Endothelial cell of umbilical vein (primary cell): ENCODE measurements at regions not wholly inside any gene's neighbourhood (a gene's known extent, or its start where the extent isn't known, plus 50 kb on each side); places are given as distances from the start of the nearest gene placed in this dataset.

ENCODE experiments used
- EZH2 ChIP-seq: IDR thresholded peaks from 2 replicates; pipeline ENCODE4 v1.6.1; 2012; ENCODE audit warnings: borderline replicate concordance, low read depth, mild to moderate bottlenecking, moderate library complexity, low read length, inconsistent platforms; ENCODE audit not compliant: severe bottlenecking
- MYC ChIP-seq: IDR thresholded peaks from one replicate; pipeline ENCODE4 v1.6.1; 2011; ENCODE audit warnings: mild to moderate bottlenecking, low read depth, low read length
- POLR2A ChIP-seq: IDR thresholded peaks from 2 replicates; pipeline ENCODE4 v1.6.1; 2012; ENCODE audit warnings: low read depth, mild to moderate bottlenecking, control low read depth, low read length
- POLR2AphosphoS5 ChIP-seq: IDR thresholded peaks from 2 replicates; pipeline ENCODE4 v1.6.1; 2012; ENCODE audit warnings: low read depth, mild to moderate bottlenecking, control low read depth, low read length, moderate library complexity; ENCODE audit not compliant: insufficient read depth
- TF ChIP-seq, protein P1 (sequence below), 2 donors: IDR thresholded peaks; 1 replicate in 1 of 2; 2 replicates in 1 of 2; pipeline ENCODE4 v1.5.1; 2011; ENCODE audit warnings: low read length in 2 of 2, mild to moderate bottlenecking in 2 of 2, moderate library complexity in 2 of 2, control low read depth in 1 of 2, inconsistent platforms in 1 of 2, low read depth in 1 of 2; ENCODE audit not compliant: insufficient read depth in 1 of 2; ENCODE audit errors: extremely low read depth in 1 of 2

DNA sequence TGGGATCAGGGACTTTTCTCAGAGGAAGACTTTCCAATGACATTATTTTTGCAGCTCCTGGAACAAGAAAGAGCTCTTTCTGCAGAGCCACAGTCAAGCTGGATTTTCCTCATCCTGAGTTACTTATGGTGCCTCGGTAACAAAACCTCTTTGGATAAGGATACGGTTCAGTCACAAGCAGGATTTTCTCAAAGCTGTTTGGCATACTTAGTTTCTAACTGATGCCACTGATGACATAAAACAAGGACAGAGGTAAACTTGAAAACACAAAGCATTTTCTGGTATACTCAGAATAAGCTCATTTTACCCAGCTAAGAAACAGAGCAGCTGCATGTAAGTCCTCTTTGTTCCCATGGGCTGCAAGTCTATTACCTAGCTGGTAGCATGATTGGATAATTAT, 340.9 kb upstream of the MEOX2 start:
- TF ChIP-seq EZH2, result no peak
- no peak for TF ChIP-seq POLR2A
- TF ChIP-seq, protein P1, sequence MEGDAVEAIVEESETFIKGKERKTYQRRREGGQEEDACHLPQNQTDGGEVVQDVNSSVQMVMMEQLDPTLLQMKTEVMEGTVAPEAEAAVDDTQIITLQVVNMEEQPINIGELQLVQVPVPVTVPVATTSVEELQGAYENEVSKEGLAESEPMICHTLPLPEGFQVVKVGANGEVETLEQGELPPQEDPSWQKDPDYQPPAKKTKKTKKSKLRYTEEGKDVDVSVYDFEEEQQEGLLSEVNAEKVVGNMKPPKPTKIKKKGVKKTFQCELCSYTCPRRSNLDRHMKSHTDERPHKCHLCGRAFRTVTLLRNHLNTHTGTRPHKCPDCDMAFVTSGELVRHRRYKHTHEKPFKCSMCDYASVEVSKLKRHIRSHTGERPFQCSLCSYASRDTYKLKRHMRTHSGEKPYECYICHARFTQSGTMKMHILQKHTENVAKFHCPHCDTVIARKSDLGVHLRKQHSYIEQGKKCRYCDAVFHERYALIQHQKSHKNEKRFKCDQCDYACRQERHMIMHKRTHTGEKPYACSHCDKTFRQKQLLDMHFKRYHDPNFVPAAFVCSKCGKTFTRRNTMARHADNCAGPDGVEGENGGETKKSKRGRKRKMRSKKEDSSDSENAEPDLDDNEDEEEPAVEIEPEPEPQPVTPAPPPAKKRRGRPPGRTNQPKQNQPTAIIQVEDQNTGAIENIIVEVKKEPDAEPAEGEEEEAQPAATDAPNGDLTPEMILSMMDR (IDR thresholded peaks at IDR 0.05; ENCODE audit: extremely low read depth in 1 of 2, insufficient read depth in 1 of 2, low read depth in 1 of 2, low read length in 2 of 2), result no peak
- TF ChIP-seq MYC, result no peak
- TF ChIP-seq POLR2AphosphoS5, result no peak
